ENCODE measurements at regions not wholly inside any gene's neighbourhood (a gene's known extent, or its start where the extent isn't known, plus 50 kb on each side); places are given as distances from the start of the nearest gene placed in this dataset.

DNA sequence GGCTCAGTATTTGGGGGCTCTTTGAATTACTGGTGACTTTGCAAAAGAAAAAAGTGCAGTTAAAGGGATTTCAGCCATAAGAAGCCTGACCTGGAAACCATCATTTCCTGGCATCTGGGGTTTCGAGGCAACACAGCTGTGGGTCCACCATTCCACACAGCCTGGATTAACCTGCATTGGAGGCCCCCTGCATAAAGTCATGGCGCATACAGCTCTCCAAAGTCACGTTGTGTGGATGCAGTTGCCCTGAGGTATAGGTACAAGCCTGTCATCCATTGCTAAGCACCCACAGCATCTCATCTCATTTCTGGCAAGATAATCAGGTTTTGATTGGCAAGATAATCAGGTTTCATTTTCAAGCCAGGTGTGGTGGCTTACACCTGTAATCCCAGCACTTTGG is 54.5 kb upstream of the TAGAP start:
- no peak for DNase-seq (ENCODE audit: low spot score)

- no peak for DNase-seq (ENCODE audit: low spot score)
Measured at GRCh38 chr6:159098636-159099106, 53.9 kb upstream of the TAGAP start.

DNA sequence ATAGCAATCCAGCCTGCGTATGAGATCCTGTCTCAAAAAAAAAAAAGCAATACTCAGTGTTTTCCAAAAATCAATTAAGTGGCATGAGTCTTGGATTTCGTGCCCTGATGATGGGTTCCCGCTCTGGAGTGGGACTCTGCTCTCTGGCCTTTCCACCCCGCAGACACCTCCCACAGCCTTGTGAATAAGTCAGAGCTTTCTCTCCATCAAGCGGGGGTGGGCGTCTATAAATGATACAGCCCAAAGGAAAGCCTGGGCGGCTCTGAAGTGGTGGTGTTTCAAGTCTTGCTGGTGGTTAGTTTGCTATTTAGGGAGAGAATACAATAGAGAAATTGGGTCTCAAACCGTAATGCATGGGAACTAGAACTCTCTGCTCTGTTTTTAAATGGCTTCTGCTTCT is 52.5 kb upstream of the TAGAP start:
- no peak for DNase-seq (ENCODE audit: low spot score)

GRCh38 chr6:159095616-159096015 is 50.8 kb upstream of the TAGAP start:
- DNase-seq (ENCODE audit: low spot score) = no peak

DNA sequence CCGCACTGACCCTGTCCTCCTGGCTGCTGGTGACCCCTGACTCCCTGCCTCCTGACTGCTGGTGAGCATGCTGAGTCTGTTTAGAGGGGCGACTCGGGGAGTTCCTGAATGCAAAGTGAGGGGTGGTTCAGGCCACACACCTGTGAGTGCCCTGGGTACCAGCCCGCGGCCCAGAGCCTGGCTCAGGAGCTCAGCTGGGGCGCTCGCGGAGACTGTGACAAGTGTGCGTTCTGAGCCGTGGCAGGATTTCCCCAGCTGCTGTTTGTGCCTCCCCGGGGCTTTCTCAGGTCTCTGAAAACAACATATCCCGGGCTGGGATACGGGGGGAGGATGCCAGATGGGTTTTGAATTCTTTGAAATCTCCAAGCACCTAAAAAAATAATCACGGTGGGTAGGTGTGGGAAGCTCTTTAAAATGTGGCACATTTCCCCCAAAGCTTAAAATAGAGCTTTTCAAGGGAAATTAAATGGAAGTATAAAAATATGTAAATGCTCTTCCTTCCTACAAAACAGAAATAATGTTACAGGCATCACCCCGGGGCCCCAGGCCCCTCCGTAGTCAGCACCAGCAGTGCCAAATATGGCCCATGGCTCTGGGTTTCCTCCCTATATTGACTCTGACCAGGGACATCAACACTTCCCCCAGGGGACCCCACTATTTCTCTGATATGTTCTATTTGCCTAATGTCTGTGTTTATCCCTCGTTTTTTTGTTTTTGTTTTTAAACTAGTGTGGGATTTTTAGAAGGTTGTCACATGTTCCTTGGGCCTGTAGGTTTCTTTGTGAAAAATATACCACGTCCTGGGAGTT is 49.9 kb upstream of the TAGAP start:
- no peak for DNase-seq (ENCODE audit: low spot score)
